Neural cell (in vitro differentiated cells): ENCODE measurements at regions not wholly inside any gene's neighbourhood (a gene's known extent, or its start where the extent isn't known, plus 50 kb on each side); places are given as distances from the start of the nearest gene placed in this dataset.

Source experiments
- CTCF ChIP-seq: fragments of 450-650 bp; IDR thresholded peaks from 2 replicates; pipeline ENCODE4 v1.5.1; 2014; ENCODE audit warnings: antibody characterized with exemption, mild to moderate bottlenecking, moderate library complexity; ENCODE audit not compliant: poor library complexity, severe bottlenecking
- POLR2AphosphoS5 ChIP-seq: IDR thresholded peaks from 2 replicates; pipeline ENCODE4 v1.6.1; 2012
- REST ChIP-seq: IDR thresholded peaks from 2 replicates; pipeline ENCODE4 v1.6.1; 2012; ENCODE audit warnings: borderline replicate concordance
- TAF1 ChIP-seq: IDR thresholded peaks from 2 replicates; pipeline ENCODE4 v1.6.1; 2012; ENCODE audit warnings: low read depth

- TF ChIP-seq CTCF (no peak), POLR2AphosphoS5 (no peak), TAF1 (no peak), REST (no peak)
These were observed 242.5 kb upstream of the TMCO5A start for GRCh38 chr15:37691911-37692310.
